H1 (cell line): ENCODE measurements at regions not wholly inside any gene's neighbourhood (a gene's known extent, or its start where the extent isn't known, plus 50 kb on each side); places are given as distances from the start of the nearest gene placed in this dataset.

Experiments
- CHD7 ChIP-seq: fragments of 300-600 bp; sonication (generic); IDR thresholded peaks from 2 replicates; pipeline ENCODE4 v1.7.1; 2012; ENCODE audit warnings: low read length, moderate library complexity, mild to moderate bottlenecking, inconsistent platforms; ENCODE audit not compliant: insufficient replicate concordance

GRCh38 chr11:90744169-90744568 is 521.3 kb upstream of the CHORDC1 start (continued):
- no peak for TF ChIP-seq CHD7
